Heart right ventricle (tissue), 16 donors: ENCODE measurements at regions not wholly inside any gene's neighbourhood (a gene's known extent, or its start where the extent isn't known, plus 50 kb on each side); places are given as distances from the start of the nearest gene placed in this dataset.

Experiments
- ATAC-seq, 8 donors: fragments of 200-7000 bp; cut with Tn5 transposase; one replicate each; pipeline ENCODE4 v1.9.1; 2020; ENCODE audit warnings: mild to moderate bottlenecking in 8 of 8, moderate library complexity in 8 of 8, moderate number of reproducible peaks in 1 of 8
- DNase-seq, 2 donors: peaks; one replicate each; pipeline ENCODE4 v3.0.0-alpha.2; 2020
- H3K27ac ChIP-seq, 10 donors: fragments of 200-600 bp; sonication (generic) in 2 of 10; one replicate each; pipeline versions ENCODE4 v1.5.0 to v1.8.0; 2020 to 2022; ENCODE audit warnings: mild to moderate bottlenecking in 3 of 10
- H3K27me3 ChIP-seq, 7 donors: fragments of 200-600 bp; one replicate each; pipeline ENCODE4 v1.8.0; 2021 to 2022; ENCODE audit warnings: mild to moderate bottlenecking in 2 of 7
- H3K36me3 ChIP-seq, 9 donors: fragments of 200-600 bp; sonication (generic) in 1 of 9; one replicate each; pipeline versions ENCODE4 v1.5.0 to v1.8.0; 2020 to 2022; ENCODE audit warnings: mild to moderate bottlenecking in 2 of 9
- H3K4me1 ChIP-seq, 9 donors: fragments of 200-600 bp; sonication (generic) in 1 of 9; one replicate each; pipeline versions ENCODE4 v1.5.0 to v1.8.0; 2020 to 2022; ENCODE audit warnings: mild to moderate bottlenecking in 4 of 9
- H3K4me3 ChIP-seq, 10 donors: fragments of 200-600 bp; sonication (generic) in 2 of 10; one replicate each; pipeline versions ENCODE4 v1.5.0 to v1.8.0; 2020 to 2022; ENCODE audit warnings: mild to moderate bottlenecking in 7 of 10, moderate library complexity in 2 of 10
- H3K9me3 ChIP-seq, 11 donors: fragments of 200-600 bp in 10 of 11; sonication (generic) in 2 of 11; one replicate each; pipeline versions ENCODE4 v1.5.0 to v1.8.0; 2013 to 2022; ENCODE audit warnings: mild to moderate bottlenecking in 2 of 11, control low read depth in 1 of 11, moderate library complexity in 1 of 11
- WGBS, 2 donors: extraction: QIAGEN DNeasy Blood & Tissue Kit; methylation state at CpG; one replicate each; pipeline ENCODE4 v1.1.7; 2013; ENCODE audit warnings: inconsistent platforms in 1 of 2; 5-methylcytosine and 5-hydroxymethylcytosine counted together
- intact Hi-C, 10 donors: fragments of 100-400 bp; cut with DNase I; formaldehyde crosslinking; loops; one replicate each; pipeline versions ENCODE4 v1.11.1 to v1.14.2; 2022
- TF ChIP-seq, protein P1 (sequence below), 9 donors: fragments of 200-600 bp; sonication (generic) in 2 of 9; IDR thresholded peaks; one replicate each; pipeline versions ENCODE4 v1.5.0 to v1.8.0; 2021 to 2022; ENCODE audit warnings: antibody characterized with exemption in 9 of 9, mild to moderate bottlenecking in 5 of 9, moderate library complexity in 1 of 9
- donor health status: Arrhythmogenic right ventricular cardiomyopathy.
- donor health status: ischemic (EF 13 %, LVEDD 7.1; RV severe dilation, severe dysfunction).
- donor health status: healthy with polysubstance abuse.
- donor health status: DM: no; HTN: yes; CAD: no.
- donor health status: DM: no; HTN: no; CAD: no.
- donor health status: ischemic (EF 25% LVEDD 6.9; RV normal size, moderate dysfunction).
- donor health status: ischemic (EF 25% LVEDD 5.7; RV mildly dilated, moderate dysfunction).
- donor health status: healthy.
- donor health status: DM: yes; HTN: yes; CAD: no.
- donor health status: Ischemic cardiomyopathy.
- donor health status: ischemic (EF 35%, LVEDD 5.7; RV mildly dilated, moderate dysfunction).
- donor health status: nonischemic (EF 11% LVEDD 7.7; RV severe dilation, severe dysfunction).
- donor health status: DM: yes; HTN: yes; CAD: no.
- donor health status: PGD.
- donor health status: ischemic (EF 29% LVEDD 5.4; RV normal size, mild dysfunction).
- donor health status: nonischemic (EF 23%, LVEDD 6.1; RV moderate dilation, normal function).

- DNase-seq (no peak), ATAC-seq (no peak)
- no peaks in the 10 kb centered on the region for H3K36me3 ChIP-seq
- 92 to 95% methylated on average over 7 of the region's 7 CpGs for WGBS, 2 donors
- H3K9me3 ChIP-seq, result no peaks in the 10 kb centered on the region
- H3K4me3 ChIP-seq, result no peak overlapping the region
- H3K27ac ChIP-seq, result no peak overlapping the region
- intact Hi-C loops, result no loop called here
- H3K27me3 ChIP-seq, result no peaks in the 10 kb centered on the region
- no peaks in the 10 kb centered on the region for H3K4me1 ChIP-seq
- TF ChIP-seq, protein P1, sequence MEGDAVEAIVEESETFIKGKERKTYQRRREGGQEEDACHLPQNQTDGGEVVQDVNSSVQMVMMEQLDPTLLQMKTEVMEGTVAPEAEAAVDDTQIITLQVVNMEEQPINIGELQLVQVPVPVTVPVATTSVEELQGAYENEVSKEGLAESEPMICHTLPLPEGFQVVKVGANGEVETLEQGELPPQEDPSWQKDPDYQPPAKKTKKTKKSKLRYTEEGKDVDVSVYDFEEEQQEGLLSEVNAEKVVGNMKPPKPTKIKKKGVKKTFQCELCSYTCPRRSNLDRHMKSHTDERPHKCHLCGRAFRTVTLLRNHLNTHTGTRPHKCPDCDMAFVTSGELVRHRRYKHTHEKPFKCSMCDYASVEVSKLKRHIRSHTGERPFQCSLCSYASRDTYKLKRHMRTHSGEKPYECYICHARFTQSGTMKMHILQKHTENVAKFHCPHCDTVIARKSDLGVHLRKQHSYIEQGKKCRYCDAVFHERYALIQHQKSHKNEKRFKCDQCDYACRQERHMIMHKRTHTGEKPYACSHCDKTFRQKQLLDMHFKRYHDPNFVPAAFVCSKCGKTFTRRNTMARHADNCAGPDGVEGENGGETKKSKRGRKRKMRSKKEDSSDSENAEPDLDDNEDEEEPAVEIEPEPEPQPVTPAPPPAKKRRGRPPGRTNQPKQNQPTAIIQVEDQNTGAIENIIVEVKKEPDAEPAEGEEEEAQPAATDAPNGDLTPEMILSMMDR (IDR thresholded peaks at IDR 0.05), result no peak
Observed at GRCh38 chr2:145332210-145332898, 812.4 kb upstream of the ZEB2 start.

DNA sequence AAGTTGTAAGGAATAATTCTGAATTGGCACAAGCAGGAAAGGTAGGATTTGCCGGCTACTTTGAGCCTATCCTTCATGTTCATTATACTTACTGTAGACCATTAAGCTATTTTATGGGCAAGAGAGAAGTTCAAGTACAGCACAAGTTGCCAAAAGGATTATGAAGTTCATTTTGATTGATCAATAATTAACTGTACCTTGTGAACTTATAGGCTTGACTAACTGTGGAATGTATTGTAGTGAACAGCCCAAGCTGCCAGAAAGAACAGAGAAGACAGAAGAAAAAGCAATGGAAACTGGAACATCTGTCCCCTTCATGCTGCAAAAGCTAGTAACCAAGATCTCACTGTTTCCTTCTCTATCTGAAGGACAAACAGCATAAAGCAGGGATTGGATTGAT is 810.1 kb upstream of the ZEB2 start:
- ATAC-seq (no peak), DNase-seq (no peak)
- Histone ChIP-seq H3K4me1 (no peaks in the 10 kb centered on the region), H3K27ac (no peak overlapping the region), H3K36me3 (no peaks in the 10 kb centered on the region), H3K9me3 (no peaks in the 10 kb centered on the region), H3K27me3 (no peaks in the 10 kb centered on the region), H3K4me3 (no peak overlapping the region)
- WGBS, 2 donors, result 57 to 68% methylated on average over 1 of the region's 1 CpG
- intact Hi-C loops, result no loop called here
- TF ChIP-seq, protein P1 (IDR thresholded peaks at IDR 0.05), result no peak

GRCh38 chr2:145325485-145325884 is 805.6 kb upstream of the ZEB2 start:
- Histone ChIP-seq H3K27ac (no peak overlapping the region), H3K36me3 (no peaks in the 10 kb centered on the region), H3K4me3 (no peak overlapping the region), H3K9me3 (no peaks in the 10 kb centered on the region), H3K27me3 (no peaks in the 10 kb centered on the region), H3K4me1 (no peaks in the 10 kb centered on the region)
- ATAC-seq (no peak), DNase-seq (no peak)
- TF ChIP-seq, protein P1 (IDR thresholded peaks at IDR 0.05), result no peak
- 71 to 76% methylated on average over 4 of the region's 4 CpGs for WGBS, 2 donors
- intact Hi-C loops, result no loop called here

DNA sequence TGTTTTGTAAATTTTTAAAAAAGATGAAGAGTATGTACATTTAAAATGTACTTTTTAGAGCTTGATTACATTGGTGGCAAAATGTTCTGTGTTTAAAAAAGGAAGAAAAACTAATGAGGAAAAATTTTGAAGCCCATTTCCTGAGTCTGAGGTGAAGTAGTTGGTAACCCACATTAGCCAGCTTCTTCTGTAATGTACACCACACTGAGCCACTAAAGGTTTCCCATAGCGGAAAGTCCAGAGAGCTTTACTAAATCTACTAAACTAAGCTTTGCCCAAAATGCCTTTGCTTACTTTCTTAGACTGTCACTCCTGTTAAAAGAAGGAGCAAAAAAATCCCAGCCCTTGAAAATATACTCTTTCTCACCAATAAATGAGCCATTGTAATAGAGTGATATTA is 804.8 kb upstream of the ZEB2 start:
- intact Hi-C loops, result no loop called here
- no peaks in the 10 kb centered on the region for H3K4me1 ChIP-seq
- TF ChIP-seq, protein P1 (IDR thresholded peaks at IDR 0.05), result no peak
- H3K27ac ChIP-seq, result no peak overlapping the region
- no peaks in the 10 kb centered on the region for H3K9me3 ChIP-seq
- DNase-seq (no peak), ATAC-seq (no peak)
- no peaks in the 10 kb centered on the region for H3K36me3 ChIP-seq
- no peaks in the 10 kb centered on the region for H3K27me3 ChIP-seq
- WGBS, 2 donors, result 89 to 90% methylated on average over 1 of the region's 1 CpG
- H3K4me3 ChIP-seq, result no peak overlapping the region
